ENCODE measurements at regions not wholly inside any gene's neighbourhood (a gene's known extent, or its start where the extent isn't known, plus 50 kb on each side); places are given as distances from the start of the nearest gene placed in this dataset.

DNA sequence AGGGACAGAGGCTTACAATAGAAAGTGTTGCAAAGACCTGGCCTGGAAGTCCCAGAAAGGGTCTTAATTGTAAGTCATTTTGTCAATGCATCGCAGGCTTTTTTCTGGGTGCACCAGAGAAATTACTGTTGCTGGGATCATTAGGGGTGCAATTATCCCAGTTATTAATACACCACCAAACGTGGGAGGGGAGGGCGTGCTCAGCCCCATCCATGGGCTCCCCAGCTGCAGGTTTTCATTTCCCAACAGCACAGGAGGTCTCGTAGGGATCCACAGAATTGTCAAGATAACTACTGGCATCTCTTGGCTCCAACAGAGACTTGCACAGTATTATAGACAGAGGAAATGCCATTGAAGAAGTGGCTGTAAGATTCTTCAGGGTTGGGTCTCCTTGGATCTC is 69.6 kb upstream of the FZD7 start:
- no peak for TF ChIP-seq EZH2 (IDR thresholded peaks at IDR 0.05; ENCODE audit: borderline replicate concordance, low read length)
- TF ChIP-seq, protein P1, sequence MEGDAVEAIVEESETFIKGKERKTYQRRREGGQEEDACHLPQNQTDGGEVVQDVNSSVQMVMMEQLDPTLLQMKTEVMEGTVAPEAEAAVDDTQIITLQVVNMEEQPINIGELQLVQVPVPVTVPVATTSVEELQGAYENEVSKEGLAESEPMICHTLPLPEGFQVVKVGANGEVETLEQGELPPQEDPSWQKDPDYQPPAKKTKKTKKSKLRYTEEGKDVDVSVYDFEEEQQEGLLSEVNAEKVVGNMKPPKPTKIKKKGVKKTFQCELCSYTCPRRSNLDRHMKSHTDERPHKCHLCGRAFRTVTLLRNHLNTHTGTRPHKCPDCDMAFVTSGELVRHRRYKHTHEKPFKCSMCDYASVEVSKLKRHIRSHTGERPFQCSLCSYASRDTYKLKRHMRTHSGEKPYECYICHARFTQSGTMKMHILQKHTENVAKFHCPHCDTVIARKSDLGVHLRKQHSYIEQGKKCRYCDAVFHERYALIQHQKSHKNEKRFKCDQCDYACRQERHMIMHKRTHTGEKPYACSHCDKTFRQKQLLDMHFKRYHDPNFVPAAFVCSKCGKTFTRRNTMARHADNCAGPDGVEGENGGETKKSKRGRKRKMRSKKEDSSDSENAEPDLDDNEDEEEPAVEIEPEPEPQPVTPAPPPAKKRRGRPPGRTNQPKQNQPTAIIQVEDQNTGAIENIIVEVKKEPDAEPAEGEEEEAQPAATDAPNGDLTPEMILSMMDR (conservative IDR thresholded peaks at IDR 0.05 in 1 of 2, IDR thresholded peaks at IDR 0.05 in 1 of 2; ENCODE audit: extremely low read depth in 1 of 2, insufficient read depth in 1 of 2, low read depth in 1 of 2, low read length in 2 of 2), result no peak
